IMR-90 (cell line): ENCODE measurements at regions not wholly inside any gene's neighbourhood (a gene's known extent, or its start where the extent isn't known, plus 50 kb on each side); places are given as distances from the start of the nearest gene placed in this dataset.

Experiments
- ATAC-seq: fragments of 200-7000 bp; cut with Tn5 transposase; 2 replicates; pipeline ENCODE4 v1.9.1; 2020; ENCODE audit warnings: low read depth, mild to moderate bottlenecking, moderate library complexity
- BruUV-seq: library from RNA; stranded (reverse); fragments of 400-500 nt; replicated peaks from 2 replicates; lab custom pipeline; 2021; lab: Mats Ljungman, UMichigan
- CTCF ChIA-PET: fragments of 300-600 bp; formaldehyde crosslinking; extraction: SDS; loops from one replicate; lab custom pipeline; 2021; ENCODE audit warnings: antibody characterized with exemption; lab: Yijun Ruan, JAX
- POLR2A ChIA-PET: fragments of 300-600 bp; sonication (Branson Sonifier 250); formaldehyde crosslinking; loops from one replicate; lab custom pipeline; 2022; ENCODE audit warnings: antibody characterized with exemption; ENCODE audit not compliant: unreplicated experiment; lab: Charles Lee
- DNase-seq: peaks from one replicate; pipeline ENCODE4 v3.0.0; 2013
- H2AFZ ChIP-seq: replicated peaks from 2 replicates; pipeline ENCODE3; 2013; ENCODE audit warnings: low read length, mild to moderate bottlenecking; ENCODE audit not compliant: poor library complexity
- H2AK5ac ChIP-seq: 2 replicates; pipeline ENCODE4 v1.6.1; 2013; ENCODE audit warnings: low read depth, low read length, inconsistent platforms
- H2AK9ac ChIP-seq: replicated peaks from 2 replicates; pipeline ENCODE3; 2013; ENCODE audit warnings: mild to moderate bottlenecking, low read depth, low read length, moderate library complexity; ENCODE audit not compliant: poor library complexity
- H2BK120ac ChIP-seq: 2 replicates; pipeline ENCODE4 v1.6.1; 2013; ENCODE audit warnings: low read depth, low read length, inconsistent platforms
- H2BK15ac ChIP-seq: 3 replicates; pipeline ENCODE4 v1.6.1; 2013; ENCODE audit warnings: low read depth, low read length, inconsistent platforms
- H2BK20ac ChIP-seq: 2 replicates; pipeline ENCODE4 v1.6.1; 2013; ENCODE audit warnings: low read depth, mild to moderate bottlenecking, inconsistent platforms, low read length, moderate library complexity
- H2BK5ac ChIP-seq: 2 replicates; pipeline ENCODE4 v1.6.1; 2013; ENCODE audit warnings: mild to moderate bottlenecking, low read depth, low read length, inconsistent platforms; ENCODE audit not compliant: poor library complexity, severe bottlenecking
- H3K14ac ChIP-seq: replicated peaks from 2 replicates; pipeline ENCODE4 v1.6.1; 2013; ENCODE audit warnings: low read depth, low read length, inconsistent platforms
- H3K18ac ChIP-seq: 2 replicates; pipeline ENCODE4 v1.6.1; 2013; ENCODE audit warnings: low read depth, low read length, control low read depth
- H3K23ac ChIP-seq: 2 replicates; pipeline ENCODE4 v1.6.1; 2013; ENCODE audit warnings: low read depth, low read length, inconsistent platforms
- H3K27ac ChIP-seq: 2 replicates; pipeline ENCODE4 v1.5.1; 2013; ENCODE audit warnings: mild to moderate bottlenecking, control low read depth, low read length; ENCODE audit not compliant: insufficient read depth
- H3K27me3 ChIP-seq: 2 replicates; pipeline ENCODE4 v1.6.1; 2013; ENCODE audit warnings: low read length; ENCODE audit not compliant: control insufficient read depth, insufficient read depth
- H3K36me3 ChIP-seq: 2 replicates; pipeline ENCODE4 v1.6.1; 2013; ENCODE audit warnings: low read length, mixed read lengths; ENCODE audit not compliant: control insufficient read depth, insufficient read depth
- H3K4ac ChIP-seq: 2 replicates; pipeline ENCODE4 v1.6.1; 2013; ENCODE audit warnings: low read depth, low read length, inconsistent platforms
- H3K4me1 ChIP-seq: 2 replicates; pipeline ENCODE4 v1.6.1; 2013; ENCODE audit warnings: low read length, mixed read lengths; ENCODE audit not compliant: control insufficient read depth, insufficient read depth
- H3K4me2 ChIP-seq: 2 replicates; pipeline ENCODE4 v1.6.1; 2013; ENCODE audit warnings: low read depth, mild to moderate bottlenecking, control low read depth, low read length, moderate library complexity
- H3K4me3 ChIP-seq: 2 replicates; pipeline ENCODE4 v1.5.1; 2013; ENCODE audit warnings: low read depth, mild to moderate bottlenecking, control low read depth, low read length, moderate library complexity; ENCODE audit not compliant: insufficient read depth
- H3K56ac ChIP-seq: 2 replicates; pipeline ENCODE4 v1.6.1; 2013; ENCODE audit warnings: low read length, inconsistent platforms; ENCODE audit not compliant: insufficient read depth; ENCODE audit errors: extremely low read depth
- H3K79me1 ChIP-seq, 2 experiments: 2 replicates each; pipeline ENCODE4 v1.6.1; 2013; ENCODE audit warnings: low read length in 2 of 2, inconsistent platforms in 1 of 2, low read depth in 1 of 2
- H3K9ac ChIP-seq: 2 replicates; pipeline ENCODE4 v1.6.1; 2013; ENCODE audit warnings: low read depth, low read length, control low read depth
- H3K9me1 ChIP-seq: 2 replicates; pipeline ENCODE4 v1.6.1; 2013; ENCODE audit warnings: low read length, inconsistent platforms; ENCODE audit not compliant: insufficient read depth
- H3K9me3 ChIP-seq: 2 replicates; pipeline ENCODE4 v1.6.1; 2013; ENCODE audit warnings: low read length; ENCODE audit not compliant: control insufficient read depth, insufficient read depth
- H4K20me1 ChIP-seq: 2 replicates; pipeline ENCODE4 v1.6.1; 2013; ENCODE audit warnings: low read length, inconsistent platforms; ENCODE audit not compliant: insufficient read depth
- H4K5ac ChIP-seq: 2 replicates; pipeline ENCODE4 v1.6.1; 2013; ENCODE audit warnings: mild to moderate bottlenecking, low read depth, low read length, control low read depth
- H4K8ac ChIP-seq, 2 experiments: 2 replicates each; pipeline ENCODE4 v1.6.1; 2013; ENCODE audit warnings: low read depth in 2 of 2, low read length in 2 of 2, control low read depth in 1 of 2, inconsistent platforms in 1 of 2
- H4K91ac ChIP-seq: 2 replicates; pipeline ENCODE4 v1.6.1; 2013; ENCODE audit warnings: low read depth, low read length, inconsistent platforms; ENCODE audit not compliant: insufficient read depth
- FOS ChIP-seq: fragments of 150-350 bp; IDR thresholded peaks from 2 replicates; pipeline ENCODE4 v1.6.1; 2016; ENCODE audit warnings: low read depth, low read length
- NFE2L2 ChIP-seq: fragments of 150-350 bp; IDR thresholded peaks from 2 replicates; pipeline ENCODE4 v1.6.1; 2016; ENCODE audit warnings: low read depth, mild to moderate bottlenecking, low read length
- WGBS, 2 experiments: methylation state at CpG; one replicate each; pipeline versions ENCODE4 v1.1.5 to v1.1.7; 2013; ENCODE audit warnings: missing lambda C conversion rate in 2 of 2; ENCODE audit not compliant: insufficient read length in 1 of 2; ENCODE audit errors: extremely low coverage in 2 of 2; 5-methylcytosine and 5-hydroxymethylcytosine counted together
- dilution Hi-C: fragments of 300-500 bp; cut with HindIII; formaldehyde crosslinking; loops from one replicate; pipeline ENCODE4 v1.14.3; 2018; ENCODE audit warnings: low sequenced_read_pairs; ENCODE audit not compliant: unreplicated experiment
- in situ Hi-C: fragments of 300-500 bp; cut with MboI; formaldehyde crosslinking; loops from 3 replicates; pipeline ENCODE4 v1.14.3; 2019; ENCODE audit warnings: low sequenced_read_pairs, inconsistent platforms, mixed read lengths
- intact Hi-C: fragments of 100-400 bp; cut with micrococcal nuclease; formaldehyde crosslinking; loops from 2 replicates; pipeline ENCODE4 v1.10.0; 2022
- TF ChIP-seq, protein P1 (sequence below): fragments of 150-350 bp; IDR thresholded peaks from 2 replicates; pipeline ENCODE4 v1.6.1; 2016; ENCODE audit warnings: low read depth, mild to moderate bottlenecking, low read length, moderate library complexity, borderline replicate concordance

DNA sequence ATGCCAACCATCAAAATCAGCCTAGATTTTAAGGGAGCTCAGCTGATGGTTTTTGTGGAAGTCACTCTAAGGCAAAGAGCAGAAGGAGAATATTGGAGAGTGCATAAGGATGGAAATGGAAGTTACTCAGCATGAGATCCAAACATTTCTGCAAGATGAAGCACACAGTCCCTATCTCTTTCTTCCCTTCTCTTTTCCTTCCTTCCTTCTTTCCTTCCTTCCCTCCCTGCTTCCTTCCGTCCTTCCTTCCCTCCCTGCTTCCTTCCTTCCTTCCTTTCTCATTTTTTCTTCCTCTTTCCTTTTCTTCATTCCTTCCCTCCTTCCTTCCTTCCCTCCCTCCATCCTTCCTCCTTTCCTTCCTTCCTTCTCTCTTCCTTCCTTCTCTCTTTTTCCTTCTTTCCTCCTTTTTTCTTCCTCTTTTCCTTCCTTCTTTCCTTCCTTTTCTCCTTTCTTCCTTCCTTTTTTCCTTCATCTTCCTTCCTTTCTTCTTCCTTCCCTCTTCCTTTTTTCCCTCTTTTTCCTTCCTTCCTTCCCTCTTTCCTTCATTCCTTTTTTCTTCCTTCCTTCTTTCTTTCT, 727.9 kb upstream of the CDH2 start:
- TF ChIP-seq, protein P1, sequence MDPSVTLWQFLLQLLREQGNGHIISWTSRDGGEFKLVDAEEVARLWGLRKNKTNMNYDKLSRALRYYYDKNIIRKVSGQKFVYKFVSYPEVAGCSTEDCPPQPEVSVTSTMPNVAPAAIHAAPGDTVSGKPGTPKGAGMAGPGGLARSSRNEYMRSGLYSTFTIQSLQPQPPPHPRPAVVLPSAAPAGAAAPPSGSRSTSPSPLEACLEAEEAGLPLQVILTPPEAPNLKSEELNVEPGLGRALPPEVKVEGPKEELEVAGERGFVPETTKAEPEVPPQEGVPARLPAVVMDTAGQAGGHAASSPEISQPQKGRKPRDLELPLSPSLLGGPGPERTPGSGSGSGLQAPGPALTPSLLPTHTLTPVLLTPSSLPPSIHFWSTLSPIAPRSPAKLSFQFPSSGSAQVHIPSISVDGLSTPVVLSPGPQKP, result no peak
- TF ChIP-seq NFE2L2 (no peak), FOS (no peak)
- Histone ChIP-seq H2BK15ac (no peak overlapping the region), H3K4me2 (no peak overlapping the region), H3K27ac (no peak overlapping the region), H2BK20ac (peak overlapping the region; percentile 63; the same call in 1 of the 2 replicates), H2BK120ac (no peak overlapping the region), H3K4me3 (no peak overlapping the region), H2AK5ac (no peak overlapping the region), H4K20me1 (no peaks in the 10 kb centered on the region), H3K36me3 (no peaks in the 10 kb centered on the region), H3K79me1 (no peaks in the 10 kb centered on the region), H2AK9ac (no peak overlapping the region), H3K14ac (no peak overlapping the region), H3K9ac (no peak overlapping the region), H2BK5ac (peak overlapping the region; percentile 11), H3K18ac (no peak overlapping the region), H3K56ac (no peak overlapping the region), H4K91ac (0 out of 2 replicates have a peak overlapping the region, but pooled peaks have one; percentile 23), H3K9me1 (no peaks in the 10 kb centered on the region), H4K5ac (no peak overlapping the region), H3K23ac (no peak overlapping the region), H2AFZ (no peak overlapping the region), H3K9me3 (no peaks in the 10 kb centered on the region), H3K4ac (0 out of 2 replicates have a peak overlapping the region, but pooled peaks have one; percentile 16), H4K8ac (no peak overlapping the region), H3K27me3 (no peaks in the 10 kb centered on the region), H3K4me1 (no peaks in the 10 kb centered on the region)
- ChIA-PET CTCF (no interaction called here), POLR2A (no interaction called here)
- ATAC-seq (no peak), DNase-seq (no peak)
- 44% methylated on average over 1 of the region's 1 CpG; no CpG with 5 or more reads in 1 of the 2 experiments for WGBS, 2 experiments
- no TSS peak for BruUV-seq
- dilution Hi-C loops, result no loop called here
- intact Hi-C loops, result no loop called here
- in situ Hi-C loops, result no loop called here
